H9 (cell line): ENCODE measurements at regions not wholly inside any gene's neighbourhood (a gene's known extent, or its start where the extent isn't known, plus 50 kb on each side); places are given as distances from the start of the nearest gene placed in this dataset.

Experiments
- DNase-seq: peaks from one replicate; pipeline ENCODE4 v3.0.0-alpha.2; 2017
- H2AFZ ChIP-seq: one replicate; pipeline ENCODE4 v1.6.1; 2013; ENCODE audit warnings: mild to moderate bottlenecking, low read length, control low read depth, moderate library complexity
- H2AK5ac ChIP-seq: 2 replicates; pipeline ENCODE4 v1.6.1; 2013; ENCODE audit warnings: low read length, control low read depth, mixed read lengths; ENCODE audit not compliant: insufficient read length
- H2BK120ac ChIP-seq: one replicate; pipeline ENCODE4 v1.6.1; 2013; ENCODE audit warnings: low read depth, mild to moderate bottlenecking, low read length, control low read depth, inconsistent platforms; ENCODE audit not compliant: poor library complexity, severe bottlenecking
- H2BK12ac ChIP-seq: 2 replicates; pipeline ENCODE4 v1.6.1; 2013; ENCODE audit warnings: low read length, control low read depth, mixed read lengths, low read depth; ENCODE audit not compliant: insufficient read length
- H2BK15ac ChIP-seq: 2 replicates; pipeline ENCODE4 v1.6.1; 2013; ENCODE audit warnings: low read depth, low read length, control low read depth
- H2BK20ac ChIP-seq: one replicate; pipeline ENCODE4 v1.6.1; 2013; ENCODE audit warnings: low read depth, mild to moderate bottlenecking, low read length, control low read depth, inconsistent platforms; ENCODE audit not compliant: poor library complexity, severe bottlenecking
- H2BK5ac ChIP-seq: 2 replicates; pipeline ENCODE4 v1.6.1; 2013; ENCODE audit warnings: low read length, control low read depth, mixed read lengths; ENCODE audit not compliant: insufficient read length
- H3K14ac ChIP-seq: 2 replicates; pipeline ENCODE4 v1.6.1; 2013; ENCODE audit warnings: low read length, control low read depth; ENCODE audit not compliant: insufficient read depth
- H3K18ac ChIP-seq: 2 replicates; pipeline ENCODE4 v1.6.1; 2013; ENCODE audit warnings: low read depth, mild to moderate bottlenecking, mixed read lengths, low read length, control low read depth; ENCODE audit not compliant: insufficient read length
- H3K23ac ChIP-seq: 2 replicates; pipeline ENCODE4 v1.6.1; 2013; ENCODE audit warnings: low read length, control low read depth, mixed read lengths, low read depth; ENCODE audit not compliant: insufficient read length
- H3K23me2 ChIP-seq: 2 replicates; pipeline ENCODE4 v1.6.1; 2013; ENCODE audit warnings: low read depth, mild to moderate bottlenecking, mixed read lengths, low read length, control low read depth; ENCODE audit not compliant: insufficient read length, poor library complexity, severe bottlenecking
- H3K27ac ChIP-seq: 2 replicates; pipeline ENCODE4 v1.5.1; 2013; ENCODE audit warnings: low read length, control low read depth, mixed read lengths, low read depth; ENCODE audit not compliant: insufficient read length
- H3K27me3 ChIP-seq: 2 replicates; pipeline ENCODE4 v1.6.1; 2013; ENCODE audit warnings: low read length, control low read depth, inconsistent platforms; ENCODE audit not compliant: insufficient read depth
- H3K4ac ChIP-seq: 2 replicates; pipeline ENCODE4 v1.6.1; 2013; ENCODE audit warnings: low read depth, mild to moderate bottlenecking, control low read depth, inconsistent platforms, low read length, moderate library complexity
- H3K4me1 ChIP-seq: 2 replicates; pipeline ENCODE4 v1.6.1; 2013; ENCODE audit warnings: low read length, control low read depth, inconsistent platforms; ENCODE audit not compliant: insufficient read depth
- H3K4me2 ChIP-seq: 2 replicates; pipeline ENCODE4 v1.6.1; 2013; ENCODE audit warnings: low read length, control low read depth, mixed read lengths; ENCODE audit not compliant: insufficient read length, insufficient read depth
- H3K56ac ChIP-seq: 2 replicates; pipeline ENCODE4 v1.6.1; 2013; ENCODE audit warnings: low read depth, mild to moderate bottlenecking, mixed read lengths, low read length, control low read depth; ENCODE audit not compliant: insufficient read length
- H3K79me1 ChIP-seq: 2 replicates; pipeline ENCODE4 v1.6.1; 2013; ENCODE audit warnings: low read depth, mild to moderate bottlenecking, moderate library complexity, low read length, control low read depth, inconsistent platforms; ENCODE audit not compliant: insufficient read depth, poor library complexity, severe bottlenecking
- H3K79me2 ChIP-seq: 2 replicates; pipeline ENCODE4 v1.6.1; 2013; ENCODE audit warnings: low read length, control low read depth, inconsistent platforms; ENCODE audit not compliant: insufficient read depth
- H3K9ac ChIP-seq: 2 replicates; pipeline ENCODE4 v1.6.1; 2013; ENCODE audit warnings: low read length, control low read depth, mixed read lengths; ENCODE audit not compliant: insufficient read length; ENCODE audit errors: extremely low read depth
- H3K9me3 ChIP-seq: one replicate; pipeline ENCODE4 v1.6.1; 2013; ENCODE audit warnings: low read depth, low read length, inconsistent platforms; ENCODE audit not compliant: control insufficient read depth
- H3T11ph ChIP-seq: one replicate; pipeline ENCODE4 v1.6.1; 2013; ENCODE audit warnings: mild to moderate bottlenecking, low read length, control low read depth, inconsistent platforms
- H4K20me1 ChIP-seq: one replicate; pipeline ENCODE4 v1.6.1; 2013; ENCODE audit not compliant: control insufficient read depth, insufficient read length, insufficient read depth
- H4K5ac ChIP-seq: 2 replicates; pipeline ENCODE4 v1.6.1; 2013; ENCODE audit warnings: low read depth, mild to moderate bottlenecking, mixed read lengths, low read length, control low read depth; ENCODE audit not compliant: insufficient read length
- H4K8ac ChIP-seq: replicated peaks from 2 replicates; pipeline ENCODE4 v1.6.1; 2013; ENCODE audit warnings: low read length, control low read depth, mixed read lengths, low read depth; ENCODE audit not compliant: insufficient read length
- H4K91ac ChIP-seq: 2 replicates; pipeline ENCODE4 v1.6.1; 2013; ENCODE audit warnings: low read depth, mild to moderate bottlenecking, moderate library complexity, mixed read lengths, low read length, control low read depth; ENCODE audit not compliant: insufficient read length
- H3K27ac Mint-ChIP-seq, 3 experiments: 2 replicates in 2 of 3; 3 replicates in 1 of 3; pipeline ENCODE4 v1.8.0; 2020 to 2021; ENCODE audit warnings: mixed read lengths in 3 of 3, mild to moderate bottlenecking in 1 of 3, moderate library complexity in 1 of 3
- H3K27me3 Mint-ChIP-seq: 2 replicates; pipeline ENCODE4 v1.8.0; 2021; ENCODE audit warnings: low read depth, mild to moderate bottlenecking, moderate library complexity, mixed read lengths
- H3K36me3 Mint-ChIP-seq, 3 experiments: 2 replicates in 2 of 3; 3 replicates in 1 of 3; pipeline ENCODE4 v1.8.0; 2020 to 2021; ENCODE audit warnings: low read depth in 3 of 3, mixed read lengths in 3 of 3; ENCODE audit not compliant: insufficient read depth in 1 of 3
- H3K4me1 Mint-ChIP-seq, 2 experiments: 2 replicates each; pipeline ENCODE4 v1.8.0; 2020; ENCODE audit warnings: mixed read lengths in 2 of 2
- H3K4me3 Mint-ChIP-seq, 2 experiments: 2 replicates in 1 of 2; 3 replicates in 1 of 2; pipeline ENCODE4 v1.8.0; 2020 to 2021; ENCODE audit warnings: mild to moderate bottlenecking in 2 of 2, mixed read lengths in 2 of 2, moderate library complexity in 1 of 2
- H3K9me3 Mint-ChIP-seq, 2 experiments: 2 replicates in 1 of 2; 3 replicates in 1 of 2; pipeline ENCODE4 v1.8.0; 2020; ENCODE audit warnings: mild to moderate bottlenecking in 2 of 2, mixed read lengths in 2 of 2, moderate library complexity in 1 of 2
- WGBS: extraction: QIAGEN DNeasy Blood & Tissue Kit; methylation state at CpG from one replicate; pipeline ENCODE4 v1.1.7; 2013; ENCODE audit warnings: missing lambda C conversion rate, low lambda C conversion rate, mixed read lengths; ENCODE audit not compliant: insufficient read length; ENCODE audit errors: extremely low coverage; 5-methylcytosine and 5-hydroxymethylcytosine counted together
- TF ChIP-seq, protein P1 (sequence below): fragments of 200-600 bp; sonication (generic); conservative IDR thresholded peaks from 3 replicates; pipeline ENCODE4 v1.8.0; 2021; ENCODE audit warnings: antibody characterized with exemption, mild to moderate bottlenecking

DNA sequence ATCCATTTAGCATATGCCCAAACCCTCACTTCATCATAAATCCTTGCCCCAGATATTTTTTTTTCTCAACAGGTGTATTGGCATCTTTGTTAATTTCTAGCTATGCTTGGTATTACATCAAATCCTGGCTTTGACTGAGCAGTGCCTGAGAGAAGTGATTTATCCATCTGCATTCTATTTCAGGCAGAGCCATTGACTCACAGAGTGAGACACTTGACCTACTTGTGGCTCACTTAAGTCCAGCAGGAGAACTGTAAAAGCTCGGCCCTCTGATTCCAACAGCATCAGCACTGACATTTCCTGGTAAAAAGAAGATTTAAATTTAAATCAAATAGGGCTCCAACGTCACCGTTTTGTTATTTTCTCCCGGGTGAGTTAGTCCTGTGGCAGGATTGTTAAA is 93.4 kb downstream of the PLK2 start:
- no peak overlapping the region for H4K91ac ChIP-seq
- H3K4ac ChIP-seq: no peak overlapping the region
- TF ChIP-seq, protein P1, sequence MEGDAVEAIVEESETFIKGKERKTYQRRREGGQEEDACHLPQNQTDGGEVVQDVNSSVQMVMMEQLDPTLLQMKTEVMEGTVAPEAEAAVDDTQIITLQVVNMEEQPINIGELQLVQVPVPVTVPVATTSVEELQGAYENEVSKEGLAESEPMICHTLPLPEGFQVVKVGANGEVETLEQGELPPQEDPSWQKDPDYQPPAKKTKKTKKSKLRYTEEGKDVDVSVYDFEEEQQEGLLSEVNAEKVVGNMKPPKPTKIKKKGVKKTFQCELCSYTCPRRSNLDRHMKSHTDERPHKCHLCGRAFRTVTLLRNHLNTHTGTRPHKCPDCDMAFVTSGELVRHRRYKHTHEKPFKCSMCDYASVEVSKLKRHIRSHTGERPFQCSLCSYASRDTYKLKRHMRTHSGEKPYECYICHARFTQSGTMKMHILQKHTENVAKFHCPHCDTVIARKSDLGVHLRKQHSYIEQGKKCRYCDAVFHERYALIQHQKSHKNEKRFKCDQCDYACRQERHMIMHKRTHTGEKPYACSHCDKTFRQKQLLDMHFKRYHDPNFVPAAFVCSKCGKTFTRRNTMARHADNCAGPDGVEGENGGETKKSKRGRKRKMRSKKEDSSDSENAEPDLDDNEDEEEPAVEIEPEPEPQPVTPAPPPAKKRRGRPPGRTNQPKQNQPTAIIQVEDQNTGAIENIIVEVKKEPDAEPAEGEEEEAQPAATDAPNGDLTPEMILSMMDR: no peak
- H3K23me2 ChIP-seq: no peaks in the 10 kb centered on the region
- no peak overlapping the region for H2AK5ac ChIP-seq
- no peak overlapping the region for H2AFZ ChIP-seq
- H3K27me3 Mint-ChIP-seq: no peaks in the 10 kb centered on the region
- H3K18ac ChIP-seq: no peak overlapping the region
- H2BK15ac ChIP-seq: no peak overlapping the region
- no peak overlapping the region for H3K14ac ChIP-seq
- H2BK5ac ChIP-seq: no peak overlapping the region
- no peak overlapping the region for H3T11ph ChIP-seq
- no peak for DNase-seq
- no peak overlapping the region for H2BK12ac ChIP-seq
- no peak overlapping the region for H3K9ac ChIP-seq
- no peak overlapping the region for H4K8ac ChIP-seq
- no peak overlapping the region for H3K27ac ChIP-seq
- H2BK120ac ChIP-seq: no peak overlapping the region
- no peak overlapping the region for H3K23ac ChIP-seq
- H3K79me2 ChIP-seq: no peaks in the 10 kb centered on the region; the same call in 1 of the 2 replicates
- H3K4me2 ChIP-seq: no peak overlapping the region
- H3K4me3 Mint-ChIP-seq: no peak overlapping the region
- H3K9me3 ChIP-seq: no peaks in the 10 kb centered on the region
- no peak overlapping the region for H3K56ac ChIP-seq
- H3K27me3 ChIP-seq: no peaks in the 10 kb centered on the region
- H3K9me3 Mint-ChIP-seq: peaks cover 0 to 2% of the 10 kb centered on the region in 2 experiments; a peak in 2 of 5 replicates
- H4K20me1 ChIP-seq: no peaks in the 10 kb centered on the region
- H3K36me3 Mint-ChIP-seq: peaks cover 0 to 4% (median under 1%) of the 10 kb centered on the region in 3 experiments; a peak in 1 of 7 replicates
- H3K4me1 Mint-ChIP-seq: peaks cover 13 to 15% of the 10 kb centered on the region in 2 experiments
- H3K27ac Mint-ChIP-seq: no peak overlapping the region; a peak in 1 of 7 replicates
- H2BK20ac ChIP-seq: no peak overlapping the region
- no peaks in the 10 kb centered on the region for H3K4me1 ChIP-seq
- H4K5ac ChIP-seq: no peak overlapping the region
- no CpG with 5 or more reads among the region's 4 CpGs for WGBS
- no peaks in the 10 kb centered on the region for H3K79me1 ChIP-seq
